Fibroblast of lung (primary cell): ENCODE measurements at regions not wholly inside any gene's neighbourhood (a gene's known extent, or its start where the extent isn't known, plus 50 kb on each side); places are given as distances from the start of the nearest gene placed in this dataset.
"Not testable (repeated sequence)": the region's sequence is repeated elsewhere in the genome, so short reads cannot be mapped to it uniquely, and the experiment has no call there.

ENCODE experiments used
- DNase-seq, 2 donors: peaks; one replicate each; pipeline versions ENCODE4 v3.0.0 to v3.0.0-alpha.2; 2010; ENCODE audit warnings: low read depth in 2 of 2
- H2AFZ ChIP-seq: 2 replicates; pipeline ENCODE4 v1.5.1; 2012; ENCODE audit warnings: low read length, control low read depth, inconsistent platforms
- H3K27ac ChIP-seq: 2 replicates; pipeline ENCODE4 v1.5.1; 2011; ENCODE audit warnings: low read length, control low read depth; ENCODE audit not compliant: insufficient read depth
- H3K27me3 ChIP-seq: 2 replicates; pipeline ENCODE4 v1.5.1; 2011; ENCODE audit warnings: mild to moderate bottlenecking, low read length; ENCODE audit not compliant: control insufficient read depth, insufficient read depth
- H3K36me3 ChIP-seq: 2 replicates; pipeline ENCODE4 v1.5.1; 2011; ENCODE audit warnings: low read length; ENCODE audit not compliant: control insufficient read depth, insufficient read depth
- H3K4me1 ChIP-seq: 2 replicates; pipeline ENCODE4 v1.5.1; 2011; ENCODE audit warnings: low read length; ENCODE audit not compliant: control insufficient read depth, insufficient read depth; ENCODE audit errors: extremely low read depth
- H3K4me2 ChIP-seq: 2 replicates; pipeline ENCODE4 v1.5.1; 2011; ENCODE audit warnings: low read length, control low read depth; ENCODE audit not compliant: insufficient read depth; ENCODE audit errors: extremely low read depth
- H3K4me3 ChIP-seq, 4 experiments: fragments of 200-600 bp in 1 of 4; sonication (generic) in 1 of 4; replicated peaks in 1 of 4; 2 replicates each; pipeline ENCODE4 v1.5.1; 2011 to 2016; ENCODE audit warnings: low read length in 4 of 4, low read depth in 3 of 4, mild to moderate bottlenecking in 3 of 4, control low read depth in 2 of 4, inconsistent platforms in 1 of 4, mixed read lengths in 1 of 4; ENCODE audit not compliant: insufficient read depth in 1 of 4; ENCODE audit errors: control extremely low read depth in 1 of 4
- H3K79me2 ChIP-seq: 2 replicates; pipeline ENCODE4 v1.5.1; 2012; ENCODE audit warnings: mild to moderate bottlenecking, low read length, inconsistent platforms; ENCODE audit not compliant: control insufficient read depth, insufficient read depth
- H3K9ac ChIP-seq: 2 replicates; pipeline ENCODE4 v1.5.1; 2011; ENCODE audit warnings: mild to moderate bottlenecking, low read length, control low read depth; ENCODE audit not compliant: insufficient read depth
- H3K9me3 ChIP-seq: 2 replicates; pipeline ENCODE4 v1.5.1; 2012; ENCODE audit warnings: low read depth, low read length; ENCODE audit not compliant: control insufficient read depth, insufficient read depth
- H4K20me1 ChIP-seq: 2 replicates; pipeline ENCODE4 v1.5.1; 2011; ENCODE audit warnings: low read length; ENCODE audit not compliant: control insufficient read depth, insufficient read depth; ENCODE audit errors: extremely low read depth
- EZH2 ChIP-seq: IDR thresholded peaks from 2 replicates; pipeline ENCODE4 v1.5.1; 2012; ENCODE audit warnings: low read length, control low read depth, mild to moderate bottlenecking; ENCODE audit errors: missing control alignments
- TF ChIP-seq, protein P1 (sequence below), 2 donors: IDR thresholded peaks in 1 of 2; conservative IDR thresholded peaks in 1 of 2; 1 replicate in 1 of 2; 2 replicates in 1 of 2; pipeline ENCODE4 v1.5.1; 2011 to 2012; ENCODE audit warnings: low read length in 2 of 2, control low read depth in 1 of 2, inconsistent platforms in 1 of 2, low read depth in 1 of 2, mild to moderate bottlenecking in 1 of 2

DNA sequence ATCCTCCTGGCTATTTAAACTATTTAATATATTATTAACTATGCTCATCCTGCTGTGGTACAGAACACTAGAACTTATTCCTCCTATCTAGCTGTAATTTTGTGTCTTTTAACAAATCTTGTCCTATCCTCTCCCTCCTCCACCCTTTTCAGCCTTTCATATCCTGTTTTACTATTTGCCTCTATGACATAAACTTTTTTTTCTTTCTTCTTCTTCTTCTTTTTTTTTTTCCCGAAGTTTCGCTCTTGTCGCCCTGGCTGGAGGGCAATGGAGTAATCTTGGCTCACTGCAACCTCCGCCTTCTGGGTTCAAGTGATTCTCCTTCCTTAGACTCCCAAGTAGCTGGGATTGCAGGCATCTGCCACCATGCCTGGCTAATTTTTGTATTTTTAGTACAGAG is 201.5 kb downstream of the LPIN1 start:
- Histone ChIP-seq H3K9ac (no peak overlapping the region), H4K20me1 (no peaks in the 10 kb centered on the region), H3K79me2 (no peaks in the 10 kb centered on the region), H3K9me3 (no peaks in the 10 kb centered on the region), H3K4me2 (no peak overlapping the region), H3K27ac (no peak overlapping the region), H3K4me3 (no peak overlapping the region), H3K36me3 (no peaks in the 10 kb centered on the region), H3K4me1 (no peaks in the 10 kb centered on the region), H3K27me3 (no peaks in the 10 kb centered on the region), H2AFZ (no peak overlapping the region)
- no peak for DNase-seq
- TF ChIP-seq EZH2: no peak
- TF ChIP-seq, protein P1, sequence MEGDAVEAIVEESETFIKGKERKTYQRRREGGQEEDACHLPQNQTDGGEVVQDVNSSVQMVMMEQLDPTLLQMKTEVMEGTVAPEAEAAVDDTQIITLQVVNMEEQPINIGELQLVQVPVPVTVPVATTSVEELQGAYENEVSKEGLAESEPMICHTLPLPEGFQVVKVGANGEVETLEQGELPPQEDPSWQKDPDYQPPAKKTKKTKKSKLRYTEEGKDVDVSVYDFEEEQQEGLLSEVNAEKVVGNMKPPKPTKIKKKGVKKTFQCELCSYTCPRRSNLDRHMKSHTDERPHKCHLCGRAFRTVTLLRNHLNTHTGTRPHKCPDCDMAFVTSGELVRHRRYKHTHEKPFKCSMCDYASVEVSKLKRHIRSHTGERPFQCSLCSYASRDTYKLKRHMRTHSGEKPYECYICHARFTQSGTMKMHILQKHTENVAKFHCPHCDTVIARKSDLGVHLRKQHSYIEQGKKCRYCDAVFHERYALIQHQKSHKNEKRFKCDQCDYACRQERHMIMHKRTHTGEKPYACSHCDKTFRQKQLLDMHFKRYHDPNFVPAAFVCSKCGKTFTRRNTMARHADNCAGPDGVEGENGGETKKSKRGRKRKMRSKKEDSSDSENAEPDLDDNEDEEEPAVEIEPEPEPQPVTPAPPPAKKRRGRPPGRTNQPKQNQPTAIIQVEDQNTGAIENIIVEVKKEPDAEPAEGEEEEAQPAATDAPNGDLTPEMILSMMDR (conservative IDR thresholded peaks at IDR 0.05 in 1 of 2, IDR thresholded peaks at IDR 0.05 in 1 of 2; ENCODE audit: low read depth in 1 of 2, low read length in 2 of 2): no peak

DNA sequence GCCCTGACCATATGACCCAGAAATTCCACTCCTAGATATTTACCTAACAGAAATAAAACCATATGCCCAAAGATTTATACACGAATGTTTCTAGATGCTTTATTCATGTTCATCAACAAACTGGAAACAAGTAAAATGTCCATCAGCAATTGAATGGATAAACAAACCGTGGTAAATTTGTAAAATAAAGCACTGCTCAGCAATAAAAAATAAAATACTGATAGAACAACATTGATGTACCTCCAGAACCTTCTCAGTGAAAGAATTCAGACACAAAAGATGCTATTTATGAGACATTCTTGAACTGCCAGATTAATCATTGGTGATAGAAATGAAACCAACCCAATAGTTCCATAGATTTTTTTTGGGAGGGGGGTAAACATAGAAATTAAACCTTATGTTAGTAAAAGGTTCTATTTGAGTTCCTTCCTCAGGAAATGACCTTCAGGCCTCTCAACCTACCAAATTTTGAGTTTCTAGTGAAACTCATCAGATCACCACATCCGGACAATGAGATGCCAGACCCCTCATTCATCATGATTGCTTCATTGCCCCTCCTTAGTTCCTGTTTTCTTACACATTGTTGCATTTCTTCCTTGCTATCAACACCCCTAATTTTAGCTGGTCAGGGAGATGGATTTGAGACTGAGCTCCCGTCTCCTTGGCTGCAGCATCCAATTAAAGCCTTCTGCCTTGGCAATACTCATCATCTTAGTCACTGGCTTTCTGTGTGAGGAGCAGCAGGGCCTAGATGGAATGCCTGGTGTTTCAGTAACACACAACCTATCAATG is 203.5 kb downstream of the LPIN1 start:
- no peak overlapping the region for H2AFZ ChIP-seq
- no peak overlapping the region for H3K27ac ChIP-seq
- no peaks in the 10 kb centered on the region for H3K9me3 ChIP-seq
- TF ChIP-seq EZH2: no peak
- TF ChIP-seq, protein P1 (conservative IDR thresholded peaks at IDR 0.05 in 1 of 2, IDR thresholded peaks at IDR 0.05 in 1 of 2; ENCODE audit: low read depth in 1 of 2, low read length in 2 of 2): no peak
- H4K20me1 ChIP-seq: no peaks in the 10 kb centered on the region
- no peak overlapping the region for H3K4me2 ChIP-seq
- no peaks in the 10 kb centered on the region for H3K36me3 ChIP-seq
- H3K27me3 ChIP-seq: no peaks in the 10 kb centered on the region
- H3K4me1 ChIP-seq: no peaks in the 10 kb centered on the region
- H3K9ac ChIP-seq: no peak overlapping the region
- no peak overlapping the region for H3K4me3 ChIP-seq
- no peaks in the 10 kb centered on the region for H3K79me2 ChIP-seq
- no peak for DNase-seq

DNA sequence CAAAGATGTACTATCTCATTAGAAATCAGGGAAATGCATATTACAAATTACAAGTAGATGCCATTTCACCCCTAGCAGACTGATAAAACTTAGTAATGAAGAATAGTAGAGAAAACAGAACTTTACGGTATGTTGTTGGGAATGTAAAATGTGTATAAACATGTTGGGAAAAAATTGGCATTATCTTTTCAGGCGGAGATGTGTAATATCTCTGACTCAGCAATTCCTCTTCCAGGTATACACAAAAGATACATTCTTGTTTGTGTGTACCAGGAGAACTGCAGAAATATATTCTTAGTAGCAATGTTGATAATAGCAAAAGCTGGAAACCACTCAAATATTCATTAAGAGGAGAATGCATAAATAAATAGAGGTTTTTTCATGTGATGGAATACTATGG is 204.5 kb downstream of the LPIN1 start:
- H3K4me1 ChIP-seq: no peaks in the 10 kb centered on the region
- TF ChIP-seq, protein P1 (conservative IDR thresholded peaks at IDR 0.05 in 1 of 2, IDR thresholded peaks at IDR 0.05 in 1 of 2; ENCODE audit: low read depth in 1 of 2, low read length in 2 of 2): no peak
- no peak for TF ChIP-seq EZH2

DNA sequence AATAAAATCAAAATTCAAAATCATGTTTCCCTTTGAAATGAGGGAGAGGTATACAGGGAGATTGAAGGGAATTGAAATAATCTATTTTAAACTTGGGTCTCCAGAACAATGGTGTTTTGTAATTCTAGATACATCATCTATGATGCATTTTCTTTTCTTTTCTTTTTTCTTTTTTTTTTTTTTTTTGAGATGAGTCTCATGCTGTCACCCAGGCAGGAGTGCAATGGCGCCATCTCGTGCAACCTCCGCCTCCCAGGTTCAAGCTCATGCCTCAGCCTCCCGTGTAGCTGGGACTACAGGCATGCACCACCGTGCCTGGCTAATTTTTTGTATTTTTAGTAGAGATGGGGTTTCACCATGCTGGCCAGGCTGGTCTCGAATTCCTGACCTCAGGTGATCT is 205.1 kb downstream of the LPIN1 start:
- H2AFZ ChIP-seq, H4K20me1 ChIP-seq, H3K4me3 ChIP-seq, H3K4me1 ChIP-seq, H3K79me2 ChIP-seq, H3K9ac ChIP-seq, H3K9me3 ChIP-seq, H3K27me3 ChIP-seq, H3K36me3 ChIP-seq, H3K4me2 ChIP-seq, DNase-seq, H3K27ac ChIP-seq: not testable (repeated sequence)

More for the DNA sequence above, 204.5 kb downstream of the LPIN1 start:
- H3K27me3 ChIP-seq: no peaks in the 10 kb centered on the region
- DNase-seq: no peak
- H2AFZ ChIP-seq: no peak overlapping the region
- H3K36me3 ChIP-seq: no peaks in the 10 kb centered on the region
- H3K79me2 ChIP-seq: no peaks in the 10 kb centered on the region
- no peak overlapping the region for H3K9ac ChIP-seq
- no peaks in the 10 kb centered on the region for H4K20me1 ChIP-seq
- H3K4me3 ChIP-seq: no peak overlapping the region
- H3K27ac ChIP-seq: no peak overlapping the region
- H3K4me2 ChIP-seq: no peak overlapping the region
- H3K9me3 ChIP-seq: no peaks in the 10 kb centered on the region
